Psoas muscle (tissue), 7 donors: ENCODE measurements at regions not wholly inside any gene's neighbourhood (a gene's known extent, or its start where the extent isn't known, plus 50 kb on each side); places are given as distances from the start of the nearest gene placed in this dataset.
A peak's percentile ranks its signal among the peaks of the same experiment; 100 is the strongest.

Experiments
- ATAC-seq, 4 donors: fragments of 200-7000 bp; cut with Tn5 transposase; one replicate each; pipeline ENCODE4 v1.9.1; 2020; ENCODE audit warnings: moderate library complexity in 3 of 4, mild to moderate bottlenecking in 2 of 4
- DNase-seq, 2 donors: peaks; one replicate each; pipeline ENCODE4 v3.0.0-alpha.2; 2020
- H3K27ac ChIP-seq: fragments of 200-600 bp; one replicate; pipeline ENCODE4 v1.8.0; 2022
- H3K27me3 ChIP-seq, 3 donors: fragments of 200-600 bp in 1 of 3; one replicate each; pipeline versions ENCODE4 v1.6.1 to v1.8.0; 2013 to 2022; ENCODE audit warnings: low read length in 2 of 3, mild to moderate bottlenecking in 2 of 3, moderate library complexity in 1 of 3; ENCODE audit not compliant: insufficient read depth in 3 of 3
- H3K36me3 ChIP-seq, 2 donors: fragments of 200-600 bp in 1 of 2; one replicate each; pipeline versions ENCODE4 v1.6.1 to v1.8.0; 2013 to 2022; ENCODE audit warnings: low read depth in 1 of 2, mild to moderate bottlenecking in 1 of 2, moderate library complexity in 1 of 2; ENCODE audit not compliant: insufficient read depth in 1 of 2
- H3K4me1 ChIP-seq: fragments of 200-600 bp; one replicate; pipeline ENCODE4 v1.8.0; 2022
- H3K4me3 ChIP-seq: fragments of 200-600 bp; one replicate; pipeline ENCODE4 v1.8.0; 2022; ENCODE audit warnings: mild to moderate bottlenecking
- H3K9me3 ChIP-seq: fragments of 200-600 bp; one replicate; pipeline ENCODE4 v1.8.0; 2022
- WGBS, 3 donors: extraction: QIAGEN DNeasy Blood & Tissue Kit; methylation state at CpG; one replicate each; pipeline versions ENCODE4 v1.1.6 to v1.1.7; 2013; 5-methylcytosine and 5-hydroxymethylcytosine counted together
- intact Hi-C, 2 donors: fragments of 100-400 bp; cut with DNase I; formaldehyde crosslinking; loops; one replicate each; pipeline versions ENCODE4 v1.11.0 to v1.14.2; 2022
- TF ChIP-seq, protein P1 (sequence below): fragments of 200-600 bp; IDR thresholded peaks from one replicate; pipeline ENCODE4 v1.8.0; 2022; ENCODE audit warnings: antibody characterized with exemption
- donor health status: healthy with polysubstance abuse.
- donor health status: DM: no; HTN: no; CAD: no; lungs with moderate emphysema.
- donor health status: Bipolar disorder and iron deficiency.
- donor health status: healthy.
- donor health status: DM: yes; HTN: yes; CAD: no.
- donor health status: DM: no; HTN: no; CAD: no.
- donor health status: DM: yes; HTN: yes; CAD: no.

DNA sequence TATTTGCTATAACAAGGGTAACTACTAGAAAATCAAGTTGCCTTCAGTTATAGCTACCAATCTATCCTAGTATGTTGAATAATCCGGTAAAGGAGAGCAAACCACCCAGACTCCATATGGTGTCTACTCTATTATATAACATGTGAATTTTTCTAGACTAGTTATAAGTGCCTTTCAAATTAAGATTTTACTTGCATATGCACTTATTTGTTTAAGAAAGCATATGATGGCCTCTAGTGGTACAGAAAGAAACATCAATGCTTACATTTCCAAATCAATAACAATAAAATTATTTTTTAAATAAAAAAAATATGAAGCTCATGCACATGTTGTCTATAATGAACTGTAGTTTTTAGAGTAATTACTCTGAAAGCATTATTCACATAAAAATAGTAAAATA is 1516.4 kb upstream of the PABPC4L start:
- DNase-seq, result no peak
- H3K4me1 ChIP-seq, result no peaks in the 10 kb centered on the region
- intact Hi-C loops, result no loop called here
- no peak overlapping the region for H3K27ac ChIP-seq
- WGBS, 3 donors, result 84 to 91% (median 87%) methylated on average over 1 of the region's 1 CpG
- TF ChIP-seq, protein P1, sequence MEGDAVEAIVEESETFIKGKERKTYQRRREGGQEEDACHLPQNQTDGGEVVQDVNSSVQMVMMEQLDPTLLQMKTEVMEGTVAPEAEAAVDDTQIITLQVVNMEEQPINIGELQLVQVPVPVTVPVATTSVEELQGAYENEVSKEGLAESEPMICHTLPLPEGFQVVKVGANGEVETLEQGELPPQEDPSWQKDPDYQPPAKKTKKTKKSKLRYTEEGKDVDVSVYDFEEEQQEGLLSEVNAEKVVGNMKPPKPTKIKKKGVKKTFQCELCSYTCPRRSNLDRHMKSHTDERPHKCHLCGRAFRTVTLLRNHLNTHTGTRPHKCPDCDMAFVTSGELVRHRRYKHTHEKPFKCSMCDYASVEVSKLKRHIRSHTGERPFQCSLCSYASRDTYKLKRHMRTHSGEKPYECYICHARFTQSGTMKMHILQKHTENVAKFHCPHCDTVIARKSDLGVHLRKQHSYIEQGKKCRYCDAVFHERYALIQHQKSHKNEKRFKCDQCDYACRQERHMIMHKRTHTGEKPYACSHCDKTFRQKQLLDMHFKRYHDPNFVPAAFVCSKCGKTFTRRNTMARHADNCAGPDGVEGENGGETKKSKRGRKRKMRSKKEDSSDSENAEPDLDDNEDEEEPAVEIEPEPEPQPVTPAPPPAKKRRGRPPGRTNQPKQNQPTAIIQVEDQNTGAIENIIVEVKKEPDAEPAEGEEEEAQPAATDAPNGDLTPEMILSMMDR, result no peak
- H3K4me3 ChIP-seq, result no peak overlapping the region
- no peak for ATAC-seq
- H3K27me3 ChIP-seq, result no peaks in the 10 kb centered on the region
- no peaks in the 10 kb centered on the region for H3K9me3 ChIP-seq
- no peaks in the 10 kb centered on the region for H3K36me3 ChIP-seq

DNA sequence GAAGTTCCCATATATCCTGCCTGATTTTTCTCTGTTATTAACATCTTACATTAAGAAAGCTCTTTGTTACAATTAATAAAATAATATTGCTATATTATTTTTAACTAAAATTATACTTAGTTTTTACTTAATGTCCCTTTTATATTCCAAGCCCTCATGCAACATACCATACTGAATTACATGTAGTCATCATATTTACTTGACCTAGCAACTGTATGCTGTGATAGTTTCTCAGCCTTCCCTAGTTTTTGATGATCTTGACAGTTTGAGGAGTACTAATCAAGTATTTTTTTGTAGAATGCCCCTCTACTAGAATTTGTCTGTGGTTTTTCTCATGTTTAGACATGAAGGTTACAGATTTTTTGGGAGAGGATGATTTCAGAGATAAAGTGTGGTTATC is 1503.8 kb upstream of the PABPC4L start:
- H3K36me3 ChIP-seq, result no peaks in the 10 kb centered on the region
- intact Hi-C loops, result no loop called here

GRCh38 chr4:135694066-135694465 is 1492.5 kb upstream of the PABPC4L start:
- WGBS, 3 donors, result 77 to 79% (median 78%) methylated on average over 2 of the region's 2 CpGs
- ATAC-seq, result no peak
- intact Hi-C loops, result no loop called here

More for the DNA sequence above, 1503.8 kb upstream of the PABPC4L start:
- no peaks in the 10 kb centered on the region for H3K9me3 ChIP-seq
- ATAC-seq (no peak), DNase-seq (no peak)
- no peaks in the 10 kb centered on the region for H3K4me1 ChIP-seq
- H3K4me3 ChIP-seq, result no peak overlapping the region
- no peaks in the 10 kb centered on the region for H3K27me3 ChIP-seq
- TF ChIP-seq, protein P1, result no peak
- no peak overlapping the region for H3K27ac ChIP-seq

DNA sequence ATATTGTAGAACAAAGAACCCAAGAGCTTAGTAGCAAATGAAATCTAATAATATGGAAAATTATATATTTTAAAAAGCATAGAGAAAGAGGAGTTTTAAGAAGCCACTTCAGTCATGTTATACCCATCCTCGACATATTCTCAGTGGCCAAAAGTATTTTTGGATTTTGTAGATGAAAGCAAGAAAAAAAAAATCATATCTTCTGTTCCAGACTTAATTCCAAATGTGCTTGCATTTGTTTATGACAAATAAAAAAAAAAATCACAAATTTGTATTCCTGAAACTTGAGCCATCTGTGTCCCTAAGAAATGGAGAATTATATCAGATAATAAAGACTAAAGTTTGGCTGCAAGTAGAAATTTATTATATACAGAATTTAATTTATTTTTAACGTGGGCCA is 1482.4 kb upstream of the PABPC4L start:
- Histone ChIP-seq H3K4me3 (no peak overlapping the region), H3K27me3 (no peaks in the 10 kb centered on the region), H3K27ac (no peak overlapping the region), H3K4me1 (no peaks in the 10 kb centered on the region), H3K36me3 (no peaks in the 10 kb centered on the region), H3K9me3 (no peaks in the 10 kb centered on the region)
- TF ChIP-seq, protein P1, result no peak
- 70 to 76% (median 73%) methylated on average over 2 of the region's 2 CpGs for WGBS, 3 donors
- DNase-seq (no peak), ATAC-seq (no peak)
- intact Hi-C loops, result no loop called here

More at GRCh38 chr4:135694066-135694465, 1492.5 kb upstream of the PABPC4L start:
- Histone ChIP-seq H3K27ac (no peak overlapping the region), H3K4me3 (no peak overlapping the region), H3K4me1 (no peaks in the 10 kb centered on the region), H3K27me3 (no peaks in the 10 kb centered on the region), H3K9me3 (no peaks in the 10 kb centered on the region), H3K36me3 (no peaks in the 10 kb centered on the region)
- TF ChIP-seq, protein P1, result no peak
- DNase-seq, result no peak

- H3K36me3 ChIP-seq, result no peaks in the 10 kb centered on the region
- TF ChIP-seq, protein P1, result no peak
- no peaks in the 10 kb centered on the region for H3K9me3 ChIP-seq
- no peaks in the 10 kb centered on the region for H3K27me3 ChIP-seq
- no peak overlapping the region for H3K4me3 ChIP-seq
- no peak overlapping the region for H3K27ac ChIP-seq
- 23 to 35% (median 23%) methylated on average over 2 of the region's 2 CpGs for WGBS, 3 donors
- ATAC-seq (peak in 2 of 4 donors; percentile 50 to 64), DNase-seq (no peak)
- H3K4me1 ChIP-seq, result peaks cover 8% of the 10 kb centered on the region
- intact Hi-C loops, result no loop called here
Measured at GRCh38 chr4:135672202-135672601, 1470.6 kb upstream of the PABPC4L start.
